Osteoblast (primary cell): ENCODE measurements at regions not wholly inside any gene's neighbourhood (a gene's known extent, or its start where the extent isn't known, plus 50 kb on each side); places are given as distances from the start of the nearest gene placed in this dataset.

Experiments
- DNase-seq: peaks from one replicate; pipeline ENCODE4 v3.0.0; 2011; ENCODE audit warnings: low spot score, mixed read lengths; ENCODE audit not compliant: insufficient read length; ENCODE audit errors: missing footprints
- H2AFZ ChIP-seq: 2 replicates; pipeline ENCODE4 v1.6.0; 2011; ENCODE audit warnings: mild to moderate bottlenecking, low read length
- H3K27ac ChIP-seq: 2 replicates; pipeline ENCODE4 v1.5.1; 2011; ENCODE audit warnings: mild to moderate bottlenecking, low read depth, low read length, moderate library complexity
- H3K27me3 ChIP-seq: 2 replicates; pipeline ENCODE4 v1.6.0; 2012; ENCODE audit warnings: mild to moderate bottlenecking, control low read depth, inconsistent platforms, low read length, moderate library complexity; ENCODE audit not compliant: insufficient read depth
- H3K36me3 ChIP-seq: 2 replicates; pipeline ENCODE4 v1.5.1; 2011; ENCODE audit warnings: mild to moderate bottlenecking, low read length, control low read depth, moderate library complexity; ENCODE audit not compliant: insufficient read depth
- H3K4me1 ChIP-seq: 2 replicates; pipeline ENCODE4 v1.5.1; 2011; ENCODE audit warnings: mild to moderate bottlenecking, low read length, control low read depth, moderate library complexity; ENCODE audit not compliant: insufficient read depth
- H3K4me2 ChIP-seq: 2 replicates; pipeline ENCODE4 v1.6.0; 2011; ENCODE audit warnings: mild to moderate bottlenecking, low read length; ENCODE audit not compliant: insufficient read depth
- H3K4me3 ChIP-seq: fragments of 200-600 bp; sonication (generic); 3 replicates; pipeline ENCODE4 v1.5.1; 2012; ENCODE audit warnings: mild to moderate bottlenecking, low read length, inconsistent platforms; ENCODE audit not compliant: insufficient read depth
- H3K79me2 ChIP-seq: 2 replicates; pipeline ENCODE4 v1.6.0; 2012; ENCODE audit warnings: mild to moderate bottlenecking, low read length, control low read depth, inconsistent platforms; ENCODE audit not compliant: insufficient read depth
- H3K9me3 ChIP-seq: 2 replicates; pipeline ENCODE4 v1.5.1; 2011; ENCODE audit warnings: low read depth, low read length, control low read depth
- H4K20me1 ChIP-seq: 2 replicates; pipeline ENCODE4 v1.6.0; 2012; ENCODE audit warnings: mild to moderate bottlenecking, low read length, control low read depth; ENCODE audit not compliant: insufficient read depth
- CTCF ChIP-seq: IDR thresholded peaks from 2 replicates; pipeline ENCODE4 v1.5.1; 2011; ENCODE audit warnings: mild to moderate bottlenecking, low read depth, low read length, moderate library complexity; ENCODE audit errors: extremely low read depth

DNA sequence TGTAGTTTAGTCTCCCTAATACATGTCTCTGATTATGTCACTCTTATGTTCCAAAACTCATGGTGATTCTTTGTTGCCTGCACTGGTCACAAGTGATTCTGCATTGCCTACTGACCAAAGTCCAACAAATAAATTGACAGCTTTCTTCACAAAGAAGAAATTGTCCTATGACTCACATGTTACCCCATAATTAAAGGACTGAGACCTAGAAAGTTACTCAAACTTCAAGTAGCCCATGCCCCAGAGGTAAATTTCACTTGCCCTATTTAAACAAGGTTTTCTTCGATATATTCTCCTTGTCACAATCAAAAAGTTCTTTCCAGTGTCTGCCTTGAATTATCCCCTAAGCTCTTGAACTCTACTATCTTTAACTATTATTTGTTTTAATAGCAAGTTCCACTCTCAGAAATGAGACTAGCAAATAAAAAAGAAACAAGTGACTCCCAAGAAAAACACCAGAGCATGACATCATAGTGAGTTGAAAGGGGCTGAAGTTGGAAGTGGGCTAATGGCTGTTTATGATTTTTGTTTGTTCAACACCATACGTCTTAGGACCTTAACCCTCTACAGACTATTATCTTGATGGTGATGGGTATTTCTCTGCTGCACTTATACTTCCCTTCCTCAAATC lies 94.5 kb upstream of the BLID start:
- Histone ChIP-seq H4K20me1 (no peaks in the 10 kb centered on the region), H3K27me3 (no peaks in the 10 kb centered on the region), H3K4me3 (no peak overlapping the region), H3K79me2 (peaks cover 21% of the 10 kb centered on the region), H3K4me1 (peaks cover 75% of the 10 kb centered on the region), H3K27ac (peak overlapping the region; percentile 95), H3K36me3 (no peaks in the 10 kb centered on the region), H3K9me3 (no peaks in the 10 kb centered on the region), H3K4me2 (peak overlapping the region; percentile 38), H2AFZ (no peak overlapping the region)
- TF ChIP-seq CTCF = no peak
- DNase-seq = no peak

GRCh38 chr11:122209619-122210366 lies 93.8 kb upstream of the BLID start:
- Histone ChIP-seq H3K79me2 (peaks cover 28% of the 10 kb centered on the region), H4K20me1 (no peaks in the 10 kb centered on the region), H3K27ac (peak overlapping the region; percentile 95), H2AFZ (no peak overlapping the region), H3K4me3 (no peak overlapping the region), H3K27me3 (no peaks in the 10 kb centered on the region), H3K4me1 (peaks cover 77% of the 10 kb centered on the region), H3K36me3 (no peaks in the 10 kb centered on the region), H3K4me2 (peak overlapping the region; percentile 38), H3K9me3 (no peaks in the 10 kb centered on the region)
- no peak for DNase-seq
- no peak for TF ChIP-seq CTCF

DNA sequence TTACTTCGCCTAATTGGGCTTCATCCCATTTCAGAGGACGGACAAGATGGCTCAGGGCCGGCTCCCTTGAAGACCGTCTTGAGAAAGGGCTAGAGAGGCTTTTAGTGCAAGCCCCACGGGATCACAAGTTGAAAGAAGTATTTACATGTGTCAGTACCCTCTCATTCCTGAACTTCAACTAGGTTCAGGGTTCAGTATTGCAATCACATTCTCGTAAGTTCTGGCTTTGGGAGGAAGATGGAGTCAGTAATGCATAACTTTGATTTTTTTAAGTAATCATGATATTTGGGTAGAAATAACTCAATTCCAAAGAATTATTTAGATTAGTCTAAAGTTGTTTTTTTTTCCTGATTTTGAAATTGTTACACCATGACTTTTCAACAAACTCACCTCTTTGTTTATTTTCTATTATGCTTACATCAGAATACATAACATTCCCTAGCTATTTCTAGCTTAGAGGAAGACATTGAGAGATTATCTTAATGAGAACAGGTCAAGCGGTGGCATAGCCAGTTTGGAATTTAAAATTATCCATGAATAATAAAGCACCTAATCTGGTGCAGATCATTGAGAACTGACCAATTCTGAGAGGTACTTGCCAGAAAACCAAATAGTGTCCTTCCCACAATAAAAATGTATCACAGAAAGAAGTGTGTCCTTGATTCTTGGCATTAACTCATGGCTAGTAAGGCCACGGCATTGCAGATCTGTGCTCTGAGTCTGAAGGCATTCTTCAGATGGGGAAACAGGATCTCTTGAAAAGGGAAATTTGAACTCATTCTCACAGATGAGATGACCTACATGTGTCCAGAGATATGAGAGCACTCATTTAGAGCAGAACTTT lies 92.1 kb upstream of the BLID start:
- peak overlapping the region; percentile 95 for H3K27ac ChIP-seq
- no peak for DNase-seq
- no peaks in the 10 kb centered on the region for H4K20me1 ChIP-seq
- TF ChIP-seq CTCF = no peak
- peaks cover 5% of the 10 kb centered on the region for H3K36me3 ChIP-seq
- H3K9me3 ChIP-seq = no peaks in the 10 kb centered on the region
- peak overlapping the region; percentile 54 for H3K4me3 ChIP-seq
- peak overlapping the region; percentile 83 for H3K4me2 ChIP-seq
- H3K4me1 ChIP-seq = peaks cover 79% of the 10 kb centered on the region
- peaks cover 41% of the 10 kb centered on the region for H3K79me2 ChIP-seq
- H3K27me3 ChIP-seq = no peaks in the 10 kb centered on the region
- peak overlapping the region; percentile 12 for H2AFZ ChIP-seq
